ENCODE measurements at regions not wholly inside any gene's neighbourhood (a gene's known extent, or its start where the extent isn't known, plus 50 kb on each side); places are given as distances from the start of the nearest gene placed in this dataset.

DNA sequence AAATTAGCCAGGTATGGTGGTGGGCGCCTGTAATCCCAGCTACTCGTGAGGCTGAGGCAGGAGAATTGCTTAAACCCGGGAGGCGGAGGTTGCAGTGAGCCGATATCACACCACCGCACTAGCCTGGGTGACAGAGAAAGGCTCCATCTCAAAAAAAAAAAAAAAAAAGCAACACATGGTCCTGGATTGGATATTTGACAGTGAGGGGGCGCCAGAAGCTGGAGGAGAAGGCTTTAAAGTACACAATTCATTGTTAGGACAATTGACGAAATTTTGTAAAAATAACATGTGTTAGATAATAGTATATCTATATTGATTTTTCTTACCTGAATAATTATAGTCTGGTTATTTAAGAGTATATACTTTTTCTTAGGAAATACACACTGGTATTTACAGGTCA, 50.2 kb upstream of the USP25 start:
- TF ChIP-seq, protein P1, sequence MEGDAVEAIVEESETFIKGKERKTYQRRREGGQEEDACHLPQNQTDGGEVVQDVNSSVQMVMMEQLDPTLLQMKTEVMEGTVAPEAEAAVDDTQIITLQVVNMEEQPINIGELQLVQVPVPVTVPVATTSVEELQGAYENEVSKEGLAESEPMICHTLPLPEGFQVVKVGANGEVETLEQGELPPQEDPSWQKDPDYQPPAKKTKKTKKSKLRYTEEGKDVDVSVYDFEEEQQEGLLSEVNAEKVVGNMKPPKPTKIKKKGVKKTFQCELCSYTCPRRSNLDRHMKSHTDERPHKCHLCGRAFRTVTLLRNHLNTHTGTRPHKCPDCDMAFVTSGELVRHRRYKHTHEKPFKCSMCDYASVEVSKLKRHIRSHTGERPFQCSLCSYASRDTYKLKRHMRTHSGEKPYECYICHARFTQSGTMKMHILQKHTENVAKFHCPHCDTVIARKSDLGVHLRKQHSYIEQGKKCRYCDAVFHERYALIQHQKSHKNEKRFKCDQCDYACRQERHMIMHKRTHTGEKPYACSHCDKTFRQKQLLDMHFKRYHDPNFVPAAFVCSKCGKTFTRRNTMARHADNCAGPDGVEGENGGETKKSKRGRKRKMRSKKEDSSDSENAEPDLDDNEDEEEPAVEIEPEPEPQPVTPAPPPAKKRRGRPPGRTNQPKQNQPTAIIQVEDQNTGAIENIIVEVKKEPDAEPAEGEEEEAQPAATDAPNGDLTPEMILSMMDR (IDR thresholded peaks at IDR 0.05), result no peak
- TF ChIP-seq, protein P2, sequence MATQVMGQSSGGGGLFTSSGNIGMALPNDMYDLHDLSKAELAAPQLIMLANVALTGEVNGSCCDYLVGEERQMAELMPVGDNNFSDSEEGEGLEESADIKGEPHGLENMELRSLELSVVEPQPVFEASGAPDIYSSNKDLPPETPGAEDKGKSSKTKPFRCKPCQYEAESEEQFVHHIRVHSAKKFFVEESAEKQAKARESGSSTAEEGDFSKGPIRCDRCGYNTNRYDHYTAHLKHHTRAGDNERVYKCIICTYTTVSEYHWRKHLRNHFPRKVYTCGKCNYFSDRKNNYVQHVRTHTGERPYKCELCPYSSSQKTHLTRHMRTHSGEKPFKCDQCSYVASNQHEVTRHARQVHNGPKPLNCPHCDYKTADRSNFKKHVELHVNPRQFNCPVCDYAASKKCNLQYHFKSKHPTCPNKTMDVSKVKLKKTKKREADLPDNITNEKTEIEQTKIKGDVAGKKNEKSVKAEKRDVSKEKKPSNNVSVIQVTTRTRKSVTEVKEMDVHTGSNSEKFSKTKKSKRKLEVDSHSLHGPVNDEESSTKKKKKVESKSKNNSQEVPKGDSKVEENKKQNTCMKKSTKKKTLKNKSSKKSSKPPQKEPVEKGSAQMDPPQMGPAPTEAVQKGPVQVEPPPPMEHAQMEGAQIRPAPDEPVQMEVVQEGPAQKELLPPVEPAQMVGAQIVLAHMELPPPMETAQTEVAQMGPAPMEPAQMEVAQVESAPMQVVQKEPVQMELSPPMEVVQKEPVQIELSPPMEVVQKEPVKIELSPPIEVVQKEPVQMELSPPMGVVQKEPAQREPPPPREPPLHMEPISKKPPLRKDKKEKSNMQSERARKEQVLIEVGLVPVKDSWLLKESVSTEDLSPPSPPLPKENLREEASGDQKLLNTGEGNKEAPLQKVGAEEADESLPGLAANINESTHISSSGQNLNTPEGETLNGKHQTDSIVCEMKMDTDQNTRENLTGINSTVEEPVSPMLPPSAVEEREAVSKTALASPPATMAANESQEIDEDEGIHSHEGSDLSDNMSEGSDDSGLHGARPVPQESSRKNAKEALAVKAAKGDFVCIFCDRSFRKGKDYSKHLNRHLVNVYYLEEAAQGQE (IDR thresholded peaks at IDR 0.05; ENCODE audit: insufficient read depth in 1 of 2, low read depth in 2 of 2, low read length in 1 of 2), result no peak
- TF ChIP-seq POLR2AphosphoS5 (IDR thresholded peaks at IDR 0.05; ENCODE audit: low read depth, low read length), result no peak

All from Panc1 (cell line).